WTC11 (cell line): ENCODE measurements at regions not wholly inside any gene's neighbourhood (a gene's known extent, or its start where the extent isn't known, plus 50 kb on each side); places are given as distances from the start of the nearest gene placed in this dataset.
A peak's percentile ranks its signal among the peaks of the same experiment; 100 is the strongest.

Source experiments
- ATAC-seq: fragments of 200-7000 bp; cut with Tn5 transposase; 2 replicates; pipeline ENCODE4 v1.10.0; 2021; ENCODE audit warnings: mild to moderate bottlenecking, moderate library complexity
- CTCF ChIA-PET: fragments of 300-600 bp; sonication (Branson Sonifier 250); formaldehyde crosslinking; loops from one replicate; lab custom pipeline; 2021; ENCODE audit warnings: antibody characterized with exemption; lab: Charles Lee
- POLR2A ChIA-PET: fragments of 350-600 bp; sonication (Branson Sonifier 250); formaldehyde crosslinking; loops from one replicate; lab custom pipeline; 2021; ENCODE audit warnings: antibody characterized with exemption; lab: Charles Lee
- DNase-seq: peaks from one replicate; pipeline ENCODE4 v3.0.0; 2021; ENCODE audit warnings: low spot score
- H3K27ac Mint-ChIP-seq: 2 replicates; pipeline ENCODE4 v1.8.0; 2021; ENCODE audit warnings: mixed read lengths
- H3K27me3 Mint-ChIP-seq: 2 replicates; pipeline ENCODE4 v1.8.0; 2021; ENCODE audit warnings: low read depth, mild to moderate bottlenecking, moderate library complexity, mixed read lengths
- H3K36me3 Mint-ChIP-seq: 2 replicates; pipeline ENCODE4 v1.8.0; 2021; ENCODE audit warnings: mixed read lengths
- H3K4me1 Mint-ChIP-seq: 2 replicates; pipeline ENCODE4 v1.8.0; 2022; ENCODE audit warnings: mixed read lengths
- H3K4me3 Mint-ChIP-seq: 2 replicates; pipeline ENCODE4 v1.8.0; 2021; ENCODE audit warnings: mild to moderate bottlenecking, moderate library complexity, mixed read lengths
- H3K9me3 Mint-ChIP-seq: 2 replicates; pipeline ENCODE4 v1.8.0; 2021; ENCODE audit warnings: mixed read lengths
- ATF2 ChIP-seq: sonication (generic); formaldehyde crosslinking; IDR thresholded peaks from 2 replicates; pipeline ENCODE4 v1.8.1; 2022; ENCODE audit warnings: low read depth, missing genetic modification reagents, borderline replicate concordance
- CBFB ChIP-seq: sonication (generic); formaldehyde crosslinking; IDR thresholded peaks from 2 replicates; pipeline ENCODE4 v1.8.1; 2022; ENCODE audit warnings: mild to moderate bottlenecking, low read depth, missing genetic modification reagents
- CTCF ChIP-seq: fragments of 200-600 bp; IDR thresholded peaks from 2 replicates; pipeline ENCODE4 v1.8.0; 2022; ENCODE audit warnings: antibody characterized with exemption
- ETV6 ChIP-seq: sonication (generic); formaldehyde crosslinking; IDR thresholded peaks from 2 replicates; pipeline ENCODE4 v1.8.1; 2022; ENCODE audit warnings: mild to moderate bottlenecking, missing genetic modification reagents
- FOXJ3 ChIP-seq: sonication (generic); formaldehyde crosslinking; IDR thresholded peaks from 2 replicates; pipeline ENCODE4 v1.9.0; 2021; ENCODE audit warnings: missing genetic modification reagents, mild to moderate bottlenecking, borderline replicate concordance
- FOXP1 ChIP-seq: sonication (generic); formaldehyde crosslinking; IDR thresholded peaks from 2 replicates; pipeline ENCODE4 v1.8.0; 2022; ENCODE audit warnings: missing genetic modification reagents, mild to moderate bottlenecking, moderate library complexity, borderline replicate concordance
- GABPB1 ChIP-seq: sonication (generic); formaldehyde crosslinking; IDR thresholded peaks from 2 replicates; pipeline ENCODE4 v1.8.1; 2023; ENCODE audit warnings: mild to moderate bottlenecking, missing genetic modification reagents
- GRHL2 ChIP-seq: fragments of 250-450 bp; sonication (Bioruptor Pico); IDR thresholded peaks from 2 replicates; pipeline ENCODE4 v1.8.0; 2022; ENCODE audit warnings: mild to moderate bottlenecking, moderate library complexity; ENCODE audit not compliant: insufficient replicate concordance, severe bottlenecking
- GTF2I ChIP-seq: fragments of 250-450 bp; sonication (Bioruptor Pico); conservative IDR thresholded peaks from 2 replicates; pipeline ENCODE4 v1.4.0; 2021; ENCODE audit warnings: mild to moderate bottlenecking
- JAZF1 ChIP-seq: fragments of 250-450 bp; sonication (Bioruptor Pico); IDR thresholded peaks from 2 replicates; pipeline ENCODE4 v1.9.0; 2021; ENCODE audit warnings: moderate library complexity, mild to moderate bottlenecking, inconsistent platforms
- NR1H2 ChIP-seq: sonication (generic); formaldehyde crosslinking; IDR thresholded peaks from 2 replicates; pipeline ENCODE4 v1.9.0; 2021; ENCODE audit warnings: mild to moderate bottlenecking, moderate library complexity, missing genetic modification reagents
- RELA ChIP-seq: sonication (generic); formaldehyde crosslinking; IDR thresholded peaks from 2 replicates; pipeline ENCODE4 v1.8.1; 2022; ENCODE audit warnings: missing genetic modification reagents, mild to moderate bottlenecking, borderline replicate concordance
- RORB ChIP-seq: fragments of 250-450 bp; sonication (Bioruptor Pico); IDR thresholded peaks from 2 replicates; pipeline ENCODE4 v1.9.0; 2021; ENCODE audit warnings: mild to moderate bottlenecking
- SMAD3 ChIP-seq: sonication (generic); formaldehyde crosslinking; IDR thresholded peaks from 2 replicates; pipeline ENCODE4 v1.8.0; 2022; ENCODE audit warnings: missing genetic modification reagents, mild to moderate bottlenecking, borderline replicate concordance
- SMAD4 ChIP-seq: sonication (generic); formaldehyde crosslinking; IDR thresholded peaks from 2 replicates; pipeline ENCODE4 v1.8.0; 2022; ENCODE audit warnings: mild to moderate bottlenecking, missing genetic modification reagents
- TCF7 ChIP-seq: sonication (generic); formaldehyde crosslinking; IDR thresholded peaks from 2 replicates; pipeline ENCODE4 v1.8.0; 2022; ENCODE audit warnings: mild to moderate bottlenecking, low read depth, missing genetic modification reagents, moderate library complexity
- TEAD4 ChIP-seq: sonication (generic); formaldehyde crosslinking; IDR thresholded peaks from 2 replicates; pipeline ENCODE4 v1.8.0; 2022; ENCODE audit warnings: mild to moderate bottlenecking, missing genetic modification reagents
- TP53 ChIP-seq: sonication (generic); formaldehyde crosslinking; IDR thresholded peaks from 2 replicates; pipeline ENCODE4 v1.8.1; 2023; ENCODE audit warnings: mild to moderate bottlenecking, missing genetic modification reagents
- USF2 ChIP-seq: sonication (generic); formaldehyde crosslinking; IDR thresholded peaks from 2 replicates; pipeline ENCODE4 v1.8.1; 2023; ENCODE audit warnings: mild to moderate bottlenecking, missing genetic modification reagents, moderate library complexity
- ZNF263 ChIP-seq: sonication (generic); formaldehyde crosslinking; IDR thresholded peaks from 2 replicates; pipeline ENCODE4 v1.8.1; 2022; ENCODE audit warnings: low read depth, mild to moderate bottlenecking, moderate library complexity, missing genetic modification reagents
- ZNF317 ChIP-seq: sonication (generic); formaldehyde crosslinking; IDR thresholded peaks from 2 replicates; pipeline ENCODE4 v1.8.1; 2023; ENCODE audit warnings: low read depth, mild to moderate bottlenecking, moderate library complexity, missing genetic modification reagents, borderline replicate concordance
- ZNF396 ChIP-seq: fragments of 250-450 bp; sonication (Bioruptor Pico); IDR thresholded peaks from 2 replicates; pipeline ENCODE4 v1.8.0; 2021; ENCODE audit warnings: mild to moderate bottlenecking, moderate library complexity, borderline replicate concordance
- ZNF423 ChIP-seq: fragments of 250-450 bp; sonication (Bioruptor Pico); IDR thresholded peaks from 2 replicates; pipeline ENCODE4 v2.1.2; 2022; ENCODE audit warnings: mild to moderate bottlenecking, moderate library complexity
- ZNF512 ChIP-seq: sonication (generic); formaldehyde crosslinking; IDR thresholded peaks from 2 replicates; pipeline ENCODE4 v1.8.1; 2022; ENCODE audit warnings: missing genetic modification reagents, borderline replicate concordance
- ZNF671 ChIP-seq: fragments of 250-450 bp; sonication (Bioruptor Pico); IDR thresholded peaks from 2 replicates; pipeline ENCODE4 v1.8.0; 2021; ENCODE audit warnings: mild to moderate bottlenecking

GRCh38 chr2:164186591-164186990, 434.7 kb downstream of the GRB14 start:
- CTCF ChIA-PET: no interaction called here
- Mint-ChIP-seq H3K4me1 (peaks cover 6% of the 10 kb centered on the region; the same call in 1 of the 2 replicates), H3K27ac (no peak overlapping the region), H3K27me3 (no peaks in the 10 kb centered on the region), H3K9me3 (peaks cover 10% of the 10 kb centered on the region; the same call in 1 of the 2 replicates), H3K36me3 (no peaks in the 10 kb centered on the region), H3K4me3 (no peak overlapping the region)
- DNase-seq (no peak), ATAC-seq (no peak)
- TF ChIP-seq USF2 (CRISPR knock-in tag) (no peak), TEAD4 (CRISPR knock-in tag) (no peak), RELA (no peak), ETV6 (no peak), ZNF423 (CRISPR knock-in tag) (no peak), TP53 (CRISPR knock-in tag) (no peak), GRHL2 (CRISPR knock-in tag) (no peak), SMAD3 (CRISPR knock-in tag) (no peak), FOXJ3 (CRISPR knock-in tag) (no peak), ATF2 (CRISPR knock-in tag) (no peak), ZNF263 (no peak), FOXP1 (CRISPR knock-in tag) (no peak), NR1H2 (no peak), ZNF512 (CRISPR knock-in tag) (no peak), CBFB (CRISPR knock-in tag) (no peak), JAZF1 (CRISPR knock-in tag) (no peak), ZNF396 (no peak), ZNF317 (CRISPR knock-in tag) (no peak), TCF7 (no peak)
- POLR2A ChIA-PET: no interaction called here

GRCh38 chr2:164182116-164182627, 439.1 kb downstream of the GRB14 start:
- peaks cover 5% of the 10 kb centered on the region for H3K9me3 Mint-ChIP-seq
- H3K36me3 Mint-ChIP-seq: no peaks in the 10 kb centered on the region
- ATAC-seq: peak; percentile 95
- H3K27ac Mint-ChIP-seq: no peak overlapping the region
- no peak overlapping the region for H3K4me3 Mint-ChIP-seq
- no peak for DNase-seq
- H3K4me1 Mint-ChIP-seq: peaks cover 8% of the 10 kb centered on the region
- CTCF ChIA-PET: no interaction called here
- no peak for TF ChIP-seq GTF2I (CRISPR knock-in tag)
- no peak for TF ChIP-seq CTCF
- no peak for TF ChIP-seq TEAD4 (CRISPR knock-in tag)
- TF ChIP-seq SMAD4 (CRISPR knock-in tag): no peak
- no peak for TF ChIP-seq ZNF263
- no peak for TF ChIP-seq RORB (CRISPR knock-in tag)
- no peak for TF ChIP-seq FOXJ3 (CRISPR knock-in tag)
- TF ChIP-seq ZNF671 (CRISPR knock-in tag): no peak
- no peak for TF ChIP-seq GABPB1
- TF ChIP-seq ZNF396: no peak
- no peaks in the 10 kb centered on the region for H3K27me3 Mint-ChIP-seq
- POLR2A ChIA-PET: no interaction called here
